ENCODE measurements at regions not wholly inside any gene's neighbourhood (a gene's known extent, or its start where the extent isn't known, plus 50 kb on each side); places are given as distances from the start of the nearest gene placed in this dataset.

DNA sequence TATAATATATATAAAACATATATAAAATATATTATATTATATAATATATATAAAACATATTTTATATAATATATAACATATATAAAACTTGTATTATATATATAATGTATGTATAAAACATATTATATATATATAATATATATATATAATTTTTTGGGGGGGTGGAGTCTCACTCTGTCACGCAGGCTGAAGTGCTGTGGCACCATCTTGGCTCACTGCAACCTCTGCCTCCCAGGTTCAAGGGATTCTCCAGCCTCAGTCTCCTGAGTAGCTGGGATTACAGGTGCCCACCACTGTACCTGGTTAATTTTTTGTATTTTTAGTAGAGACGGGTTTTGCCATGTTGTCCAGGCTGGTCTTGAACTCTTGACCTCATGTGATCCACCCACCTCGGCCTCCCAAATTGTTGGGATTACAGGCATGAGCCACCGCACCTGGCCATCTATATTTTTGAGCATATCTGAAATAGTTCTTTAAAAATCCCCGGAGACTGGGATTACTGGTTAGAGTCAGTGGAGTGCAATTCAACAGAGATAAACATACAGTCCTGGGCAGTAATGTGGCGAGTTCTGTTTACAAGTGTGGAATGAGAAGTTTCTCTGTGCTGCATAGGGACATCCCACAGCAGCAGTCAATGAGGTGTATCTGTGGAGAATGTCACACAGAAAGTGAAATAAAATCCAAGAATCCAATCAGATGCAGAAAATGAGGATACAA, 208.4 kb downstream of the MYCN start:
- no peak for TF ChIP-seq EZH2phosphoT487 (IDR thresholded peaks at IDR 0.05; ENCODE audit: borderline replicate concordance)
- Histone ChIP-seq H3K4me2 (ENCODE audit: low read depth, low read length, poor library complexity, severe bottlenecking) (no peak overlapping the region), H3K4me1 (ENCODE audit: insufficient read depth, low read length, poor library complexity, severe bottlenecking) (no peaks in the 10 kb centered on the region), H2AFZ (ENCODE audit: low read length) (no peak overlapping the region), H3F3A (ENCODE audit: low read depth) (no peaks in the 10 kb centered on the region), H3K9ac (ENCODE audit: low read depth, low read length, poor library complexity, severe bottlenecking) (no peak overlapping the region), H3K4me3 (ENCODE audit: low read length, poor library complexity, severe bottlenecking) (no peak overlapping the region), H3K36me3 (ENCODE audit: insufficient read depth, low read length) (no peaks in the 10 kb centered on the region), H3K79me2 (ENCODE audit: insufficient read depth, low read length) (no peaks in the 10 kb centered on the region), H3K27me3 (ENCODE audit: insufficient read depth, low read length, poor library complexity, severe bottlenecking) (no peaks in the 10 kb centered on the region), H3K9me2 (replicated peaks; ENCODE audit: low read depth, low read length) (no peaks in the 10 kb centered on the region), H3K9me3 (ENCODE audit: insufficient read depth, low read depth, low read length) (no peaks in the 10 kb centered on the region), H4K20me1 (ENCODE audit: insufficient read depth, low read length, poor library complexity, severe bottlenecking) (no peaks in the 10 kb centered on the region)

DNA sequence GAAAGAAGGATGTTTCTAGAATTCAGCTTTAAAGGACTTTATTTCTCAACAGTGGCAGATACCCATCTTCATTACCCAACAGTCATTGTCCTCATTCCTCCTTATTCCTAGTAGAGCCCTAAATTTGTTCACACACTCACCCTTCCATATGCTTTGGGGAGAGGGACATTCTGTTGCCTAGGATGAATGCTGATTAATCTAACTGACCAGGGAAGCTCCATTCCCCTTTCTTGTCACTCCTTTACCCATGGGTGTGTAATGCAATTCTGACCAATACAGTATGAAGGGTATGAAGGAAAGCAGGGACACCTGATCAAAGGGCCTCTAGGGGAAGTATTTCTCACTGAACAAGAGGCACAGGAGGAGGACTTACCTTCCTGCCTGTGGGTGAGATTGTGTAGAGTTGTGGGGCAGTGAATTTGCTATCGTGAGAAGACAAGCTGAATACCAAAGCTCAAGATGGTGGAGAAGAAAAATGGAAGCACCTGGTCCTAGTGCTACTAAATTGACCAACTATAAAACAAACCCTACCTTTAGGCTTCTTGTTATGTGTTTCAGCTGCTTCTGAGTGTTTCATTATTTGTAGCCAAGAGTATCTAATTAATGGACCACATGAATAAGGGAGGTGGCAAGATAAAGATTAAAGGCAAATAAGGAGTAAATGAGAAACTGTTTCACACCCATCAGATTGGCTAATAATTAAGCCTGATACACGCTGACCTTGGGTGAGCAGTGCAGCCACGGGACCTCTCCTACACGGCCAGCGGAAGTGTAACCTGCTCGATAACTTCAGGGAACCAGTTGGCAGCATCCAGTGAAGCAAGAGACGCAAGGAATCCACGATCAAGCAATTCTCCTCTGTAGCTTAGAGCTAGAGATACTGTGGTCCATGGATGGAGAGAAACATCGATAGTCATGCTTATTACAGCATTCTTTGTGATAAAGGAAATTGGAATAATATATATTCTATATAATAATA, 202.3 kb downstream of the MYCN start:
- Histone ChIP-seq H3K79me2 (ENCODE audit: insufficient read depth, low read length) (no peaks in the 10 kb centered on the region), H3K4me2 (ENCODE audit: low read depth, low read length, poor library complexity, severe bottlenecking) (no peak overlapping the region), H3K27me3 (ENCODE audit: insufficient read depth, low read length, poor library complexity, severe bottlenecking) (no peaks in the 10 kb centered on the region), H3K9me2 (replicated peaks; ENCODE audit: low read depth, low read length) (no peaks in the 10 kb centered on the region), H4K20me1 (ENCODE audit: insufficient read depth, low read length, poor library complexity, severe bottlenecking) (no peaks in the 10 kb centered on the region), H3K36me3 (ENCODE audit: insufficient read depth, low read length) (no peaks in the 10 kb centered on the region), H2AFZ (ENCODE audit: low read length) (no peak overlapping the region), H3F3A (ENCODE audit: low read depth) (no peaks in the 10 kb centered on the region), H3K4me3 (ENCODE audit: low read length, poor library complexity, severe bottlenecking) (no peak overlapping the region), H3K9ac (ENCODE audit: low read depth, low read length, poor library complexity, severe bottlenecking) (no peak overlapping the region), H3K4me1 (ENCODE audit: insufficient read depth, low read length, poor library complexity, severe bottlenecking) (no peaks in the 10 kb centered on the region), H3K9me3 (ENCODE audit: insufficient read depth, low read depth, low read length) (no peaks in the 10 kb centered on the region)
- TF ChIP-seq, protein P1, sequence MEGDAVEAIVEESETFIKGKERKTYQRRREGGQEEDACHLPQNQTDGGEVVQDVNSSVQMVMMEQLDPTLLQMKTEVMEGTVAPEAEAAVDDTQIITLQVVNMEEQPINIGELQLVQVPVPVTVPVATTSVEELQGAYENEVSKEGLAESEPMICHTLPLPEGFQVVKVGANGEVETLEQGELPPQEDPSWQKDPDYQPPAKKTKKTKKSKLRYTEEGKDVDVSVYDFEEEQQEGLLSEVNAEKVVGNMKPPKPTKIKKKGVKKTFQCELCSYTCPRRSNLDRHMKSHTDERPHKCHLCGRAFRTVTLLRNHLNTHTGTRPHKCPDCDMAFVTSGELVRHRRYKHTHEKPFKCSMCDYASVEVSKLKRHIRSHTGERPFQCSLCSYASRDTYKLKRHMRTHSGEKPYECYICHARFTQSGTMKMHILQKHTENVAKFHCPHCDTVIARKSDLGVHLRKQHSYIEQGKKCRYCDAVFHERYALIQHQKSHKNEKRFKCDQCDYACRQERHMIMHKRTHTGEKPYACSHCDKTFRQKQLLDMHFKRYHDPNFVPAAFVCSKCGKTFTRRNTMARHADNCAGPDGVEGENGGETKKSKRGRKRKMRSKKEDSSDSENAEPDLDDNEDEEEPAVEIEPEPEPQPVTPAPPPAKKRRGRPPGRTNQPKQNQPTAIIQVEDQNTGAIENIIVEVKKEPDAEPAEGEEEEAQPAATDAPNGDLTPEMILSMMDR (conservative IDR thresholded peaks at IDR 0.05; ENCODE audit: low read length), result no peak
- no peak for TF ChIP-seq EZH2phosphoT487 (IDR thresholded peaks at IDR 0.05; ENCODE audit: borderline replicate concordance)

DNA sequence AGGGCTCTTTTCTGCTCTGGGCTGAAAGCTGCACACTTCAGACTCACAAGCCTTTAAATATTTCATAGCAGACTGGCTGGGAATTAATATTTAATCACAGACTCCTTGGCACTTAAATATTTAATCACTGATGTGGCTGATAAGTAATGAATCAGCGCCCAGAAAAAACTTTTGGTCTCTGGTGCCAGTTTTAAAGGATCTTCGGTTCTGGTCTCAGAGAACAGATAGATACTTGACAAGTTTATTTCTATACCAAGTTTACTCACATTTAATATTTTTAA, 201.2 kb downstream of the MYCN start:
- no peaks in the 10 kb centered on the region for H4K20me1 ChIP-seq (ENCODE audit: insufficient read depth, low read length, poor library complexity, severe bottlenecking)
- H3K27me3 ChIP-seq (ENCODE audit: insufficient read depth, low read length, poor library complexity, severe bottlenecking), result no peaks in the 10 kb centered on the region
- no peak overlapping the region for H3K4me2 ChIP-seq (ENCODE audit: low read depth, low read length, poor library complexity, severe bottlenecking)
- H3K36me3 ChIP-seq (ENCODE audit: insufficient read depth, low read length), result no peaks in the 10 kb centered on the region
- no peak overlapping the region for H2AFZ ChIP-seq (ENCODE audit: low read length)
- H3K4me1 ChIP-seq (ENCODE audit: insufficient read depth, low read length, poor library complexity, severe bottlenecking), result no peaks in the 10 kb centered on the region
- no peaks in the 10 kb centered on the region for H3K9me3 ChIP-seq (ENCODE audit: insufficient read depth, low read depth, low read length)
- no peaks in the 10 kb centered on the region for H3F3A ChIP-seq (ENCODE audit: low read depth)
- TF ChIP-seq, protein P1 (conservative IDR thresholded peaks at IDR 0.05; ENCODE audit: low read length), result no peak
- TF ChIP-seq EZH2phosphoT487 (IDR thresholded peaks at IDR 0.05; ENCODE audit: borderline replicate concordance), result no peak
- no peak overlapping the region for H3K4me3 ChIP-seq (ENCODE audit: low read length, poor library complexity, severe bottlenecking)
- H3K79me2 ChIP-seq (ENCODE audit: insufficient read depth, low read length), result no peaks in the 10 kb centered on the region
- H3K9ac ChIP-seq (ENCODE audit: low read depth, low read length, poor library complexity, severe bottlenecking), result no peak overlapping the region
- no peaks in the 10 kb centered on the region for H3K9me2 ChIP-seq (replicated peaks; ENCODE audit: low read depth, low read length)
